HG03457 (cell line): ENCODE measurements at regions not wholly inside any gene's neighbourhood (a gene's known extent, or its start where the extent isn't known, plus 50 kb on each side); places are given as distances from the start of the nearest gene placed in this dataset.

Experiments
- ATAC-seq: cut with Tn5 transposase; IDR thresholded peaks from one replicate; pipeline ENCODE4 v1.9.1; 2021; ENCODE audit warnings: moderate number of reproducible peaks; ENCODE audit not compliant: unreplicated experiment

DNA sequence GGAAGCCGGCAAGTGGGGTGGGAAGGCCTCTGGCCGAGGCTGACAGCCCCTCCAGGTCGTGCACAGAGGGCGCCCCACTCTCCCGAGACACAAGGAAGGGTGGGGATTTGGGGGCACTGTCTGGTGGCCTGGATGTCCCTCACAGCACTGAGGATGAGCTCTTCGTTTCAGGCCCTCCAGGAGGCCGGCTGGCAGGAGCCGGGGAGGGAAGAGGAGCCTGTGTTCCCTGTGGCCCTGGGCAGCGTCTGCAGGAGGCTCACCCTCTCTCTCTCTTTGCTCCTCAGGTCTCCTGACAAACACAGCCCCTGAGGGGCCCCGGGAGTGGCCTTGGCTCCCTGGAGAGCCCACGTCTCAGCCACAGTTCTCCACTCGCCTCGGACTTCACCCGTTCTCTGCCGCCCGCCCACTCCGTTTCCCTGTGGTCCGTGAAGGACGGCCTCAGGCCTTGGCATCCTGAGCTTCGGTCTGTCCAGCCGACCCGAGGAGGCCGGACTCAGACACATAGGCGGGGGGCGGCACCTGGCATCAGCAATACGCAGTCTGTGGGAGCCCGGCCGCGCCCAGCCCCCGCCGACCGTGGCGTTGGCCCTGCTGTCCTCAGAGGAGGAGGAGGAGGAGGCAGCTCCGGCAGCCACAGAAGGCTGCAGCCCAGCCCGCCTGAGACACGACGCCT is 1078.0 kb downstream of the BRD1 start:
- ATAC-seq: no peak

DNA sequence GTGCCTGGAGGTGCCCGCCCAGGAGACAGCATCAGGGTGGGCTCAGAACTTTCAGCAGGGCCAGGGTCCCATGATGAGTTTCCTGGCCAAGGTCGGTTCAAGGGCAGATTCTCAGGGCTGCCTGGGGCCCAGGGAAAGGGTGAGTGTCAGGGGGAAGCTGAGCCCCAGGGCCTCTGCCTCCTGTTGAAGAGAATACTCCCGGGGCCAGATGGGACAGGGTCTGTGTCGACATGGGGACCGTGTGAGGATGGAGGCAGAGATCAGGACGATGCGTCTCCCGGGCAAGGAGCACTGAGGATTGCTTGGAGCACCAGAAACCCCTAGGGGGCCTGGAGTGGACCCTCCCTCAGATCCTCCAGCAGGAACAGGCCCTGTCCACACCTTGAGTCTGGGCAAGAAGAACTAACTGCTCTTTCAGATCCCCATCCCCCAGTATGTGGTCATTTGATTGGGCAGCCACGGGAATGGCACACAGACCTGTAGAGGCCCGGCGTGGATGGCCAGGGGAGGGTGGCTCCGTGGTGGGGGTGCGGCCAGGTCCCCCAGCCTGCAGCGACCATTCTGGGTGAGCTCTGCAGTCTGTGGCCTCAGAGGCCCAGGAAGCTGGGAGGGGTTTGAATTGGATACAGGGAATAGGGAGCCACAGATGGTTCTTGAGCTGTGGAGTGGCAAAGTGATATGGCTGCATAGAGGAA is 1078.7 kb downstream of the BRD1 start:
- no peak for ATAC-seq

DNA sequence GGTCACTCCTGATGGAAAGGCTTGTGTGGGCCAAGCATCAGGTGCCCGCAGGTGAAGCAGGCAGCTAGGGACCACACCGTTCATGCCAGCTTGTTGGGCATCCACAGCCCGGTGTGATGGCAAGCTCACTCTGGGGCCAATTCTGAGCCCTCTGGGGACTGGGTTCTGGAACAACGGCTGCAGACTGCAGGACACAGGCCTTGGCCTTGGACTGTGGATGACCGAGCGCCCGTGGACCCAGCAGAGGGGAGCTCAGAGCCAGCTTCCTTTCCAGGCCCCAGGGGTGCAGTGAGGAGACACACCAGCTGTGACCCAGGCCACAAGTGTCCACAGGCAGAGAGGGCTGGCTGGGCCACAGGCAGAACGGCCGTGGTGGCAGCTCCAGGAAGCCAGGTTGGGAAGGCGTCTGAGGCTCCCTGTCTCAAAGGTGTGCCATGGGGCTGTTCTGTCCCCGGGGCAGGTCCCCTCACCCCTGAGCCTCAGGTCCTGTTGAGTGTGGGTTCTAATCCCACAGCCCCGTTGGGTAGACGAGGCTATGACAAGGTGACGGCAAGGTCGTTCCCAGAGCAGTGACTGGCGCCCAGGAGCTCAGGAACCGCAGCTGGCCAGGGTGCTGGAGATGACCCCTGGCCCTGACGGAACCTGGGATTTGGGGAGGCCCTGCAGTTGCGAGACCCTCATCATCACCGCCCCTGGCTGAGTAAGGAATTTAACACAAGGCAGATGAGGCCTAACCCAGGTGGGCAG is 1079.4 kb downstream of the BRD1 start:
- ATAC-seq: no peak

DNA sequence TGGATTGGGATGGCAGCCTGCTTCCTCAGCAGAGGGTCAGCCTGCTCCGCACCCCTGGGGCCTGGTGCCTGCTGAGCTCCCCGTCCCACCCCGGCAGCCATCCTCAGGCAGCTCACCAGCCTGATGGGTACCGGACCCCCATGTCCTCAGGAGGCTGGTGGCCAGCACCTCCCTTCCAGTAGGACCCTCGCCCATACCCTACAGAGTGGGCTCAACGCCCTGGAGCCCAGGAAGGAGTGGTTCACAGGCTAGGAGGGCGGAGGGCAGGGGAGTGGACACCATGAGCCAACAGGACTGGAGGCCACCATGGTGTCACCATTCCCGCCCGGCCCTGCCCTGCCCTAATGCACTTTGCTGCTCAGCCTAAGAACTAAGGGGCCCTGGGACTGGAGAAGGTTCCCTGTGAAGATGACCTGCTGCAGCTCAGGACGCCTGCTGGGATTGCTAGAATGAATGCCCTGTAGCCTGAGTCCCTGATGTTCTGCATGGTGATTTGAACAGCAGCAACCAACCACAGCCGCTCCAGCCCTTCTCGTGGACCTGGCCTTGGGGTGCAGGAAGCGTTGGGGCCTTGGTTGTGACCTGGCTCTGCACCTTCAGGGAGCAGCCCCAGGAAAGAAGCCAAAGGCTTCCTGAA is 1080.8 kb downstream of the BRD1 start:
- no peak for ATAC-seq

DNA sequence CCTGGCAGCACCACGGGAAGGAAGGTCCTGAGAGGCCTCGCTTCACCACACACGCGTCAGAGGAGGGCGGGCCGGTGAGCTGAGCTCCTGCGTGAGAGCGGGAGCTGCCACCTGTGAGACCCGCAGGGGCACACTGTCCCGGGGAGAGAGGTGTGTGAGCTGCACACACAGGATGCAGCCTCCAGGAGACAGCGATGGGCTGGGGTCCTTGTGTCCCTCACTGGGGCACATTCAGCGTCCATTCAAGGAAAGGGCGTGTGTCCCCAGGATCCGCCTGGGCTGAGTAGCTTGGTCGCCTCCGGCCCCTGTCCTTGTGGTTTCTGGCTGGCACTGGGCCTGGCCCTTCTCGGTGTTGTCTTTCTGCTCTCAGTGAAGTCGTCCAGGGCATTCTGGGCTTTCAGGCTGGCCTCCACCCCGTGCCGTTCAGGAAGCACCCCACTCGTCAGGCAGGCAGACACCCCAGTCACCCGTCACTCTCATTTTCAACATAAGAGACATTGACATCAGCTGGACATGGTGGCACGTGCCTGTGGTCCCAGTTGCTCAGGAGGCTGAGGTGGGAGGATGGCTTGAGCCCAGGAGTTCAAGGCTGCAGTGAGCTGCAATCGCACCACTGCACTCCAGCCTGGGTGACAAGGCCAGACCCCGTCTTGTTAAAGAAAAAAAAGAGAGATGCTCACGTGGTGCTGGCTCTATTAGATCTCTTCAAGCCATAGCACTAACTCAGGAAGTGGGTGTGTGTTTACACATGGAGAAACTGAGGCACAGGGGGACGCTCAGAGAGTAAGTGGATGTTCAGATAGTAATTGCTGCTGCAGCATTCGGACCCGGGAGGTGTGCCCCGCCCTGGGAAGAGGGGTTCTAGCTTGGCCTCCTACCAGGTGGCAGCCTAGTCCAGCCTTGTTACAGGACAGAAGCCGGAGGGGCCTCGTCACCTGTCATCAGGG is 1081.6 kb downstream of the BRD1 start:
- no peak for ATAC-seq

DNA sequence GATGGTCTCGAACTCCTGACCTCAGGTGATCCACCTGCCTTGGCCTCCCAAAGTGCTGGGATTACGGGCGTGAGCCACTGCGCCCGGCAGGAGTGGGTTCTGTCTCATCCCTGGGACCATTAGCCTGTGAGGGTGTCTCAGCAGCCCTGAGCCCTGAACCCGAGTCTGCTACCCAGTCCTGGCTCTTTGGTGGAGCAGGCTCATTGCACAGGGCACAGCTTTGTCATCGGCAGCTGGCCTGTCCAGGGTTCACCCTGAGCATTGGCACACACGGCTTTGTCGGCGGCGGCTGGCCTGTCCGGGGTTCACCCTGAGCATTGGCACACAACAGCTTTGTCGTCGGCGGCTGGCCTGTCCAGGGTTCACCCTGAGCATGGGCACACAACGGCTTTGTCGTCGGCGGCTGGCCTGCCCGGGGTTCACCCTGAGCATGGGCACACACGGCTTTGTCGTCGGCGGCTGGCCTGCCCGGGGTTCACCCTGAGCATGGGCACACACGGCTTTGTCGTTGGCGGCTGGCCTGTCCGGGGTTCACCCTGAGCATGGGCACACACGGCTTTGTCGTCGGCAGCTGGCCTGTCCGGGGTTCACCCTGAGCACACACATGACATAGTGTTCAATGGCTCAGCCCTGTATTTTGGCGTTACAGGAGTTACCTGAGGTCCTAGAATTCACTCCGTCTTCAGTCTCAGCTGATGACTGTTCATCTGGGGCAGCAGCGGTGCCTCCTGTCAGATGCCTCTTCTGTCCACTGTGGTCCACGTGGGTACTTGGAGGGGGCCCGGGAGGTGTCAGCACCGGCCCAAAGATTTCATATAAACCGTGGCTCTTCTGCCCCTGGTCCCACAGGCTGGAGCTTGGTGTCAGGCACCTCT is 1082.5 kb downstream of the BRD1 start:
- ATAC-seq: no peak

DNA sequence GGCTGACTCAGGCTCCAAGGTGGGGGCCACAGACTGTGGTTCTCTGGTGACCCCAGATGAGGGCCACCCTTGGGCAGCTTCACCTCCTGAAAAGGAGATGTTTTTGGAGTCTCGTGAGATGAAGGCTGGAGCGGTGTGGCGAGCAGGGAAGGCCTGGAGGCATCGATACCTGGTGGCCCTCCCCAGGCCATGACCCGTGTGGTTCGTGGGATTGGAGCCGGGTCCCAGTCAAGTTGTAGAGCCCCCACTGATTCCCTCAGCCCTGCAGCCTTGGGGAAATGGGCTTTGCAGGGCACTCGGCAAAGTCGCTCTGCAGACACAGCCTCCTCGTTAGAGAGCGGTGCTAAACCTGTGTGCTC is 1083.4 kb downstream of the BRD1 start:
- ATAC-seq: no peak

DNA sequence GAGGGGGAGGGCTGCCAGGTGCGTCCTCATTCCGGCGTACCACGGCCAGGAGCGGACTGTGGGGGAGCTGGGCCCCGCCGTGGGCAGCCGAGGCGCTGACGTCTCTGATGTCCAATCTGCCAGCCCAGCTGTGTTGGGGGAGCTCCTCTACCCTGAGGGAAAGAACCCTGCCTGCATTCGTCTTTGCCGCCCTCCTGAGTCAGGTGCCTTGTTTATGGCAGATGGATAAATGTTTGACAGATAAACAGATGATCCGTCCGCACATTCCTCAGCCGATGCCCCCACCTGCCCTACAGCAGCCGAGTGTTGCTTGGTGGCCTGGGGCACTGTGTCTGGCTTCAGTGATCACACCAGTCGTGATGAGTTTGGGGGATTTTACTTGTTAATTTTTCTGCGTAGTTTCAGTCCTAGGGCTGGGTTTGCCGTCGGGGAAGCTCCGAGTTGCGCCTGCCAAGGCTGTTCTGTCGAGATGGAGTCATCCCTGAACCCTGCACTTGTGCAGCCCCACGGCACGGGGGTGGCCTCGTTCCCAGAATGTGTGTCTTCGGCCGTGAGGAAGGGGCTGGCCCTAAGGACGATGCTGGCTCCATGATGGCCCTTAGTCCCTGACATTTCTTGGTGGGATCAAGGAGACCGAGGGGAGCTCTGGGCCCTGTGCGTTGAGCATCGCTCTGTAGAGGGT is 1083.9 kb downstream of the BRD1 start:
- ATAC-seq: no peak

DNA sequence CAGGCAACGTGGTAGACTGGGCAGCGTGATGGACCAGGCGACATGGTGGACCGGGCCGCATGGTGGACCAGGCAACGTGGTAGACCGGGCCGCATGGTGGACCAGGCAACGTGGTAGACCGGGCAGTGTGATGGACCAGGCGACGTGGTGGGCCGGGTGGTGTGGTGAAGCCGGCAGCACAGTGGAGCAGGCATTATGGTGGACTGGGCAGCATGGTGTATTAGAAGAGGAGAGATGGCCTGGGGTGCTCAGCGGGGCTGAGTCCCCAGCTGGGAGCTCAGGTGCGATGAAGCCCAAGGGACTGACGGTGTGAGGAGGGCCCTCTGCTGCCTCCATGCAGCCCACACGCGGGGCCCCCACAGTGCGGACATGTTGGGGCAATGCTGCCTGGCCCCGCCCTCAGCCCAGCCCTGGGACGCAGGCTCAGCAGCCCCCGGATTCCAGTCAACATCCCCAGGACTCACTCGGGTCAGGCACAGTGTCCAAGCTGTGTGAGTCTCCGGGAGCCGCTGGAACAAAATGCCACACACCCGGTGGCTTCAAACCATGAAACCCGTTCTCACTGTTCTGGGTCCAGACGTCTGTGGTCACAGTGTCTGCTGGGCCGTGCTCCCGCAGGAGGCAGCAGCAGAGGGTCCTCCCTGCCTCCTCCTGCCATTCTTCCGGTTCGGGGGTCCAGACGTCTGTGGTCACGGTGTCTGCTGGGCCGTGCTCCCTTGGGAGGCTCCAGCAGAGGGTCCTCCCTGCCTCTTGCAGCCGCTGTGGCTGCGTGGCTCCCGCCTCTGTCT is 1084.9 kb downstream of the BRD1 start:
- ATAC-seq: no peak

DNA sequence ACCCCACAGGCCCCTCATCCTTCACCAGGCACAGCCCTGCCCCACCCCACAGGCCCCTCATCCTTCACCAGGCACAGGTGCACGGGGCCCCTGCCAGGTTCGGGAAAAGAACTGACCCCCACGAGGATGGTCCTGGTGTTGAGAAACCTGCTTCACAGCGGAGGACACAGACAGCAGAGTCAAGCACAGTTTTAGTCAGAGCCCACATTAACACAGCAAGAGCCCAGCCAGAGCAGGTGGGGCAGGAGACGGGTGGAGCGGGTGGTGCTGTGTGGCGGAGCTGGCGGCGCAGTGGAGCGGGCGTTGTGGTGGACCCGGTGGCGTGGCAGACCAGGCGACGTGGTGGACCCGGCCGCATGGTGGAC is 1085.5 kb downstream of the BRD1 start:
- ATAC-seq: no peak

DNA sequence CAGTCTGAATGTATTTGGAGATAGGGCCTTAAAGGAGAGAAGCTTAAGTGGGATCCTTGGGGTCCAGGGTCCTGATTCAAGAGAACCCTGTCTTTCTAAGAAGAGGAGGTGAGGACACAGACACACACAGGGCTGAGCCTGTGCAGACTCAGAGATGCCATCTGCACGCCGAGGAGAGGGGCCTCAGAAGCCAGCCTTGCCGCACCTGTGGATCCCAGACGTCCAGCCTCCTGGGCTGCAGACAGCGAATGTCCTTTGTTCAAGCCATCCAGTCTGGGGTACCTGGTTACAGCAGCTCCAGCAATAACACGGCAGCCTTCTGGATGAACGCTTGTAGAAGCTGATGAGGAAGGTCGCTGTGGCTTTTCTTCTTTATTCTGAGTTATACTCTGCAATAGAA is 1086.1 kb downstream of the BRD1 start:
- ATAC-seq: no peak

DNA sequence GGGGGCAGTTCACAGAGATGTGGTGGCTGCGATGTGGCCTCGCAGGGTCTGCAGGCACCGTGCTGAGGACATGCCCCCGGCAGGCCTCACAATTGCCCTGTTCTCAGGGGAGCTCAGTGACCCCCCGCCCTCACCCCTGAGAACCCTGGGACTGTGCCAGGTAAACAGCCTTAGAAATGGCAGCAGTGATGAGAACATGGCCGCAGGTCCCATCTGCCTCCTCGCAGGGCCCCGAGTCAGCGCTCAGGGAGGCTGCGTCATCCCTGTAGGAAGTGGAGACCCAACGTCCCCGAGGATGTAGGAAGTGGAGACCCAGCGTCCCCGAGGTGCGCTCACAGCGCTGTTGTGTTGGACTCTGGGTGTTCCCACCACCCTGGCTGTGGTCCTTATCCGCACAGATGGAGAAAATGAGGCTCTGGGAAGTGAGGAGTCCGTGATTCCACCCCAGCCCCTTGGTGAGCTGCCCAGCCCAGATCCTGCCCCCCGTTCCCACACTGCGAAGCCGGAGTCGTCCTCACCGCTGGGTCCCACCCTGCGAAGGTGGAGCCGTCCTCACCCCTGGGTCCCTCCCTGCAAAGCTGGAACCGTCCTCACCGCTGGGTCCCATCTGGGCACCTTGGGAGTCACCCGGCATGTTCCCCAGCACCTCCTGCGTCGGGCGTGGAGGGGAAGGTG is 1086.8 kb downstream of the BRD1 start:
- no peak for ATAC-seq

DNA sequence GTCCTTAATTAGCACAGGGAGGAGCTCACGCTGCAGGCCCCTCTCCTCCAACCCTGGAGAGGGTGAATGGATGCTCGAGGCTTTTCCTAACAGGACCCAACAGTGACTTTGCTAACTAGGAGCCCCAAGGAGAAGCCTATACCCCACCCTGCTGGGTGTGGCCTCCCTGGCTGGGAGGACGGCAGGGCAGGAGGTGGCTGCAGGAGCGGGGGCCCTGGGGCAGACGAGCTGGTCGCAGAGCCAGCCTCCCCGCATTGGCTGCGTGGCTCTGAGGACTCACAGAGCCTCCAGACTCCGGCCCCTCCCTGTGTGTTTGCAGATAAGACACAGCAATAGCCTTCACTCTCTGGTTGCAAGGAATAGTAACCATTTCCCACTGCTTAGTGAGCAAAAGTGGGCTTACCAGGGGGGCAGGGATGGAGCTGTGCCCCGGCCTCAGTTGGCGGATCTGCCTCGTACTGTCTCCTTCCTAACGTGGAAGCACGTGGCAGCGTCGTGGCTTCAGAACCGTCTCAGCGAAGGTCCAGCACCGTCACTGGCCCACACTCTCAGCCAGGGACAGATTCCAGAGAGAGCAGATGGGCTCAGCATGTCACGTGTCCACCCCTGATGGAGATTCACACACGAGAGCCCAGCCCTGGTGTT is 1087.5 kb downstream of the BRD1 start:
- no peak for ATAC-seq

DNA sequence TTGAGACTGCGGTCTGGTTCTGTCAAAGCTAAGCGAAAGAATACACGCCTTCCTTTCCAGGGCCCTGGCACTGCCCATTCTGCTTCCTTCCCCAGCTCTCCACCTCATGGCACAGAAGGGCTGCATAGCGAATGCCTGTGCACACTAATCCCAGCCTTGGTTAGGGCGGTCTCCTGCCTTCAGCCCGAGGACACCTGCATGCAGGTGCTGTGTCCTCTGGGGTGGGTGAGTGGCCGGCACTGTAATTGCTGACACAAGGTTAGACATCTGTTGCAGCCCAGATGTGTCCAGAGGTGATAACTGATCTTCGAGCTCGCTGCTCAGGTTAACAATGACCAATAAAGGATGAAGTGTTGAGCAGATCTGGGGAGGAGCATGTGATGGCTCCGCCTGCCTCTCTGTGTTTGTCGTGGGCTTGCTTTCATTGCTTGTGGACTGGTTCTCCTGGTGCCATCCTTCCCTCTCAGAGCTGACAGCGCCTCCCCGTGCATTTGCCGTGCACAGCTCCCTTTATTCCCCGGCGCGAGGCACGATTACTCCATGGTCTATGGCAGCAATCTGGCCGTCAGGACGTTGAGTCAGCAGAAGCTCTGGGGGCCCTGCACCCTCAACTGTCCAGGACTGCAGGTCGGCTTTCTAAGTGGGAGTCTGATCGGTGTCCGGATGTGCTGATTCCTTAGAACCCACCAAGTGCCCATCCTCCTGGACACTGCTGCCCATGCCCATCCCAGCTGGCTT is 1088.2 kb downstream of the BRD1 start:
- ATAC-seq: no peak

DNA sequence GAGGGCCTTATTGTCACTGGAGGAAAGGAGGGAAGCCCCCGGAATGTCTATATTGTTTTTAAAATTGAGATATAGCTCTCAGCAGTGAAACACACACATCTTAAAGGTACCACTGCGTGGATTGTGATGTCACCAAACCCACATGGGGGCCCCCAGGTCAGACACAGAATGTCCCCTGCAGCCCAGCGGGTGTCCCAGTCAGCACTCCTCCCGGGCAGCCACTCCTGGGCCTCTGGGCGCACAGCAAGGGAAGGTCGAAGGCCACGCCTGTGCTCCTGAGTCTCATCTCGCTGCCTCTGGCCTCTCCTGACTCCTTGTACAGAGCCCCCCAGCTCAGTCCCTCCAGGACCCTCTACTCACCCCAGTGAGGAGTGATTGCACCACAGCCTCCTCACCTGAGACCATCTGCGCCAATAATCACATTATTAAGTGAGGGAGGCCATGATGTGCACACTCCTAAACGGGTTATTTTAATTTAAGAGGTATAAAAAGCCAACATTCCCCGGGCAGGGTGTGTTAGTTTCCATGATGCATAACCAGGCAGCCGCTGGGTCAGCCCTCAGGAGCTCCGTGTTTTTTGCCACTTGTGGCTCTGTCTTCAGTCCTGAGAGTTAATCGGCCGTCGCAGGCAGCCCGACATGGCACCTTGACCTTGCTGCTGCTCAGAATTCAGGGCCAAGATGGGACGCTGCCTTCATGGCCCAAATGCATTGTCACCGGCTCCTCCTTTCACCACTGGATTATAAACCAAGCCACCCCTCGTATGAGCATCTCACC is 1089.3 kb downstream of the BRD1 start:
- ATAC-seq: no peak
